SK-N-SH treated with all-trans-retinoic acid at 6 μM for 48 hours (cell line): ENCODE measurements at regions not wholly inside any gene's neighbourhood (a gene's known extent, or its start where the extent isn't known, plus 50 kb on each side); places are given as distances from the start of the nearest gene placed in this dataset.

ENCODE experiments used
- CSDC2 ChIP-seq: fragments of 250-450 bp; sonication (Bioruptor Pico); IDR thresholded peaks from 2 replicates; pipeline ENCODE4 v1.5.0; 2020; ENCODE audit warnings: mild to moderate bottlenecking, moderate library complexity
- OSR1 ChIP-seq: fragments of 250-450 bp; sonication (Bioruptor Pico); IDR thresholded peaks from 2 replicates; pipeline ENCODE4 v1.8.0; 2022; ENCODE audit warnings: moderate library complexity, mild to moderate bottlenecking, inconsistent platforms
- TCF4 ChIP-seq: fragments of 250-450 bp; sonication (Bioruptor Pico); IDR thresholded peaks from 2 replicates; pipeline ENCODE4 v1.8.0; 2021; ENCODE audit warnings: mild to moderate bottlenecking, moderate library complexity, borderline replicate concordance
- ZFP3 ChIP-seq: fragments of 250-450 bp; sonication (Bioruptor Pico); IDR thresholded peaks from 2 replicates; pipeline ENCODE4 v1.5.0; 2020; ENCODE audit warnings: mild to moderate bottlenecking, moderate library complexity
- ZNF565 ChIP-seq: fragments of 450-650 bp; formaldehyde crosslinking; conservative IDR thresholded peaks from 2 replicates; pipeline ENCODE4 v1.5.0; 2020; ENCODE audit warnings: low read depth, mild to moderate bottlenecking, moderate library complexity
- ZNF70 ChIP-seq: fragments of 450-650 bp; formaldehyde crosslinking; IDR thresholded peaks from 2 replicates; pipeline ENCODE4 v1.5.0; 2020; ENCODE audit warnings: mild to moderate bottlenecking, moderate library complexity
- TF ChIP-seq, protein P1 (sequence below): fragments of 250-450 bp; sonication (Bioruptor Pico); IDR thresholded peaks from 2 replicates; pipeline ENCODE4 v1.5.1; 2021; ENCODE audit warnings: mild to moderate bottlenecking, moderate library complexity
- TF ChIP-seq, protein P2 (sequence below): fragments of 250-450 bp; sonication (Bioruptor Pico); IDR thresholded peaks from 2 replicates; pipeline ENCODE4 v1.8.0; 2020; ENCODE audit warnings: mild to moderate bottlenecking, moderate library complexity, borderline replicate concordance

DNA sequence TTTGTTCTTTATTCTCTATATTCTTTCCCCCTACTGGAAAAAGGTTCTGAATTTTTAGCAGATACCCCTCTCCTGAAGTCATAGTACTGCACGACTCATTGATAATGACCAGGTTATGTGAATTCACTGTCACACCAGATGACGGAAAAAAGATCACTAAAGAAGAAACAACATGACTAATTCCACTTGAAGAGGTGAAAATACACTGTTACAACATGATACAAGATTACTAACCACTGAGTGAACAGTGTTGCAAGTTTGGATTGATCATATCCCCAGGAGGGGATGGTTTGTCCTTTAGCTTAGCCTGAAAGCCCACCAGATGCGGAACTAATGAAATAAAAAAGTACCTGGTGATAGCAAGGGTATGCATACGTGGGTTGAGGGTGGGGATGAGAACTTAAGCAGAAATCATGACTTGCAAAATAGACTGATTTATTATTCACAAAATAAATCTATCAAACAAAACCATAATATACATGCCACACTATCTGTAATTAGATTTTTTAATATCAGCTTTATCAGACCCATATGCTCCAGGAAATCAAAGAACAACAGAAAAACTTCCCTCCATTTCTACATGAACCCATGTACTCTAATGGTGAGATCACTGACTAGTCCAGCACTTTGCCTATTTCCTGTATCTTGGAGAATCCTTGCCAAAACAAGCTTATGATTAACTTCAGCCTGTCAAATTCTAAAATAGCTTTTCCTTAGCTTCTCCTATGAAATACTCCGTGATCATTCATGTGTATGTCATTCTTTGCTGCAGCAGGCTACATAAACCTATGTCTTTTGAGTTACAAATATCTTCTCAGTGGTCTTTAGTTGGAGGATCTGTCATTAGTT lies 257.4 kb upstream of the AGA start:
- TF ChIP-seq ZNF70 (CRISPR knock-in tag) (no peak), ZNF565 (no peak), OSR1 (CRISPR knock-in tag) (no peak), CSDC2 (CRISPR knock-in tag) (no peak), TCF4 (CRISPR knock-in tag) (no peak), ZFP3 (CRISPR knock-in tag) (no peak)
- TF ChIP-seq, protein P1, sequence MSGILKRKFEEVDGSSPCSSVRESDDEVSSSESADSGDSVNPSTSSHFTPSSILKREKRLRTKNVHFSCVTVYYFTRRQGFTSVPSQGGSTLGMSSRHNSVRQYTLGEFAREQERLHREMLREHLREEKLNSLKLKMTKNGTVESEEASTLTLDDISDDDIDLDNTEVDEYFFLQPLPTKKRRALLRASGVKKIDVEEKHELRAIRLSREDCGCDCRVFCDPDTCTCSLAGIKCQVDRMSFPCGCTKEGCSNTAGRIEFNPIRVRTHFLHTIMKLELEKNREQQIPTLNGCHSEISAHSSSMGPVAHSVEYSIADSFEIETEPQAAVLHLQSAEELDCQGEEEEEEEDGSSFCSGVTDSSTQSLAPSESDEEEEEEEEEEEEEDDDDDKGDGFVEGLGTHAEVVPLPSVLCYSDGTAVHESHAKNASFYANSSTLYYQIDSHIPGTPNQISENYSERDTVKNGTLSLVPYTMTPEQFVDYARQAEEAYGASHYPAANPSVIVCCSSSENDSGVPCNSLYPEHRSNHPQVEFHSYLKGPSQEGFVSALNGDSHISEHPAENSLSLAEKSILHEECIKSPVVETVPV (CRISPR knock-in tag): no peak
- TF ChIP-seq, protein P2, sequence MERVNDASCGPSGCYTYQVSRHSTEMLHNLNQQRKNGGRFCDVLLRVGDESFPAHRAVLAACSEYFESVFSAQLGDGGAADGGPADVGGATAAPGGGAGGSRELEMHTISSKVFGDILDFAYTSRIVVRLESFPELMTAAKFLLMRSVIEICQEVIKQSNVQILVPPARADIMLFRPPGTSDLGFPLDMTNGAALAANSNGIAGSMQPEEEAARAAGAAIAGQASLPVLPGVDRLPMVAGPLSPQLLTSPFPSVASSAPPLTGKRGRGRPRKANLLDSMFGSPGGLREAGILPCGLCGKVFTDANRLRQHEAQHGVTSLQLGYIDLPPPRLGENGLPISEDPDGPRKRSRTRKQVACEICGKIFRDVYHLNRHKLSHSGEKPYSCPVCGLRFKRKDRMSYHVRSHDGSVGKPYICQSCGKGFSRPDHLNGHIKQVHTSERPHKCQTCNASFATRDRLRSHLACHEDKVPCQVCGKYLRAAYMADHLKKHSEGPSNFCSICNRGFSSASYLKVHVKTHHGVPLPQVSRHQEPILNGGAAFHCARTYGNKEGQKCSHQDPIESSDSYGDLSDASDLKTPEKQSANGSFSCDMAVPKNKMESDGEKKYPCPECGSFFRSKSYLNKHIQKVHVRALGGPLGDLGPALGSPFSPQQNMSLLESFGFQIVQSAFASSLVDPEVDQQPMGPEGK (CRISPR knock-in tag): no peak
